Renal pelvis (tissue), 1 donor: ENCODE measurements at regions not wholly inside any gene's neighbourhood (a gene's known extent, or its start where the extent isn't known, plus 50 kb on each side); places are given as distances from the start of the nearest gene placed in this dataset.
A peak's percentile ranks its signal among the peaks of the same experiment; 100 is the strongest.
"Not testable (repeated sequence)": the region's sequence is repeated elsewhere in the genome, so short reads cannot be mapped to it uniquely, and the experiment has no call there.

Source experiments
- DNase-seq: peaks from one replicate; pipeline ENCODE4 v3.0.0-alpha.2; 2013

GRCh38 chr3:163664466-163664865, 1413.8 kb downstream of the SI start:
- DNase-seq = no peak

GRCh38 chr3:163657088-163657487, 1421.2 kb downstream of the SI start:
- no peak for DNase-seq

- no peak for DNase-seq
Observed at GRCh38 chr3:163655021-163655420, 1423.3 kb downstream of the SI start.

- no peak for DNase-seq
Observed at GRCh38 chr3:163644172-163644571, 1434.1 kb downstream of the SI start.

GRCh38 chr3:163632722-163633121, 1445.6 kb downstream of the SI start:
- no peak for DNase-seq

GRCh38 chr3:163626753-163627152, 1451.5 kb downstream of the SI start:
- no peak for DNase-seq

GRCh38 chr3:163622384-163622783, 1455.9 kb downstream of the SI start:
- DNase-seq = peak; percentile 11

- DNase-seq = no peak
Observed at GRCh38 chr3:163614886-163615285, 1463.4 kb downstream of the SI start.

GRCh38 chr3:163605915-163606314, 1472.4 kb downstream of the SI start:
- DNase-seq = no peak

GRCh38 chr3:163601426-163601825, 1476.9 kb downstream of the SI start:
- DNase-seq = no peak

GRCh38 chr3:163587342-163587741, 1491.0 kb downstream of the SI start:
- DNase-seq = no peak

- no peak for DNase-seq
Observed at GRCh38 chr3:163582967-163583366, 1495.3 kb downstream of the SI start.

- DNase-seq = no peak
Observed at GRCh38 chr3:163577271-163577670, 1501.0 kb downstream of the SI start.

- DNase-seq = no peak
Observed at GRCh38 chr3:163576314-163576713, 1502.0 kb downstream of the SI start.

- DNase-seq = no peak
Observed at GRCh38 chr3:163573324-163573723, 1505.0 kb downstream of the SI start.

- no peak for DNase-seq
Observed at GRCh38 chr3:163572856-163573255, 1505.4 kb downstream of the SI start.

GRCh38 chr3:163563485-163563884, 1514.8 kb downstream of the SI start:
- DNase-seq = no peak

GRCh38 chr3:163562625-163563024, 1515.7 kb downstream of the SI start:
- no peak for DNase-seq

- DNase-seq = no peak
Observed at GRCh38 chr3:163561151-163561550, 1517.1 kb downstream of the SI start.

- no peak for DNase-seq
Observed at GRCh38 chr3:163560459-163560858, 1517.8 kb downstream of the SI start.

- DNase-seq = no peak
Observed at GRCh38 chr3:163556813-163557523, 1521.3 kb downstream of the SI start.

GRCh38 chr3:163555918-163556317, 1522.4 kb downstream of the SI start:
- DNase-seq = no peak

GRCh38 chr3:163552659-163552966, 1525.7 kb downstream of the SI start:
- DNase-seq = no peak

GRCh38 chr3:163551915-163552658, 1526.2 kb downstream of the SI start:
- DNase-seq = not testable (repeated sequence)
